Fibroblast of mammary gland (primary cell): ENCODE measurements at regions not wholly inside any gene's neighbourhood (a gene's known extent, or its start where the extent isn't known, plus 50 kb on each side); places are given as distances from the start of the nearest gene placed in this dataset.

ENCODE experiments used
- DNase-seq: peaks from one replicate; pipeline ENCODE4 v3.0.0-alpha.2; 2010; ENCODE audit warnings: low read depth
- H3K4me3 ChIP-seq: 2 replicates; pipeline ENCODE4 v1.5.1; 2011; ENCODE audit warnings: low read depth, mild to moderate bottlenecking, low read length, moderate library complexity; ENCODE audit not compliant: control insufficient read depth
- CTCF ChIP-seq: conservative IDR thresholded peaks from 2 replicates; pipeline ENCODE4 v1.5.1; 2011; ENCODE audit warnings: low read depth, low read length, inconsistent platforms; ENCODE audit not compliant: control insufficient read depth, insufficient read depth

GRCh38 chr6:3987053-3987452, 91.9 kb downstream of the FAM217A start:
- H3K4me3 ChIP-seq = no peak overlapping the region
- no peak for DNase-seq
- TF ChIP-seq CTCF = no peak

GRCh38 chr6:3987576-3987975, 91.4 kb downstream of the FAM217A start:
- no peak overlapping the region for H3K4me3 ChIP-seq
- no peak for DNase-seq
- no peak for TF ChIP-seq CTCF

- peak; percentile 96 for TF ChIP-seq CTCF
- DNase-seq = peak; percentile 91
- peak overlapping the region; percentile 53 for H3K4me3 ChIP-seq
Observed at GRCh38 chr6:3990692-3991491, 88.0 kb downstream of the FAM217A start.

- no peak overlapping the region for H3K4me3 ChIP-seq
- TF ChIP-seq CTCF = no peak
- no peak for DNase-seq
Observed at GRCh38 chr6:3991941-3992340, 87.0 kb downstream of the FAM217A start.

GRCh38 chr6:3996349-3996748, 82.6 kb downstream of the FAM217A start:
- no peak overlapping the region for H3K4me3 ChIP-seq
- no peak for DNase-seq
- no peak for TF ChIP-seq CTCF

GRCh38 chr6:3997177-3997770, 81.7 kb downstream of the FAM217A start:
- no peak overlapping the region for H3K4me3 ChIP-seq
- TF ChIP-seq CTCF = no peak
- peak; percentile 64 for DNase-seq
